GM19397 (cell line): ENCODE measurements at regions not wholly inside any gene's neighbourhood (a gene's known extent, or its start where the extent isn't known, plus 50 kb on each side); places are given as distances from the start of the nearest gene placed in this dataset.
"Not testable (repeated sequence)": the region's sequence is repeated elsewhere in the genome, so short reads cannot be mapped to it uniquely, and the experiment has no call there.

ENCODE experiments used
- ATAC-seq: cut with Tn5 transposase; IDR thresholded peaks from one replicate; pipeline ENCODE4 v1.9.1; 2021; ENCODE audit warnings: mild to moderate bottlenecking, moderate library complexity; ENCODE audit not compliant: unreplicated experiment

DNA sequence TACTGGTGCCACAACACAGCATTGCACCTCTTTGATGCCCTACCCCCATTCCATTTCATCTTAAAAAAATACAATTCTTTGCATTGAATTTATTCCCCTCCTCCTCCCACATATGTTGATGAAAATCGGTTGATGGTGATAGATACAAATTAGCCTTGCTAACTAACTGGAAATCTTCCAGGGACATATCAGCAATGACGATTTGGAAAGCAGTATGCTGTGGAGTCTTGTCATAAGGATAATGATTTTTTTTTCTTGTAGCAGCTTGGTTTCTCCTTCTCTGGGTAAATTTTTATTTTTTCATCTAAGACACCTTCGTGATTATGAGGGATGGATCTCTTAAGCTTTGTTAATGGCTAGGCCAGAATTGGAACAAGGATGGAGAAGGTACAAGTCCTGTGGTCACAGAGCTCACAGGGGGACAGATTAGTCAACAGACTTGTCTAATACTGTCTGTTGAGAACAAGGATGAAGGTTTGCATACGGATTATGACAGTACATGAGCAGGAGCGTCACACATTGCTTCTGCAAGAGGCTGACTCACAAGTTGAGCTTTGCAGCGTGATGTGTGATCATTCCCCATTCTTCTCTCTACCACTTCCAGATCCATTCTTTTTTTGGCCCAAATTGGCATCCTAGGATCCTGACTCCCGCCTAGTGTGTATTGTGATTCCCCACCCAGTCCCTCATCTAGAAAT lies 233.1 kb upstream of the FERMT1 start:
- ATAC-seq: no peak

DNA sequence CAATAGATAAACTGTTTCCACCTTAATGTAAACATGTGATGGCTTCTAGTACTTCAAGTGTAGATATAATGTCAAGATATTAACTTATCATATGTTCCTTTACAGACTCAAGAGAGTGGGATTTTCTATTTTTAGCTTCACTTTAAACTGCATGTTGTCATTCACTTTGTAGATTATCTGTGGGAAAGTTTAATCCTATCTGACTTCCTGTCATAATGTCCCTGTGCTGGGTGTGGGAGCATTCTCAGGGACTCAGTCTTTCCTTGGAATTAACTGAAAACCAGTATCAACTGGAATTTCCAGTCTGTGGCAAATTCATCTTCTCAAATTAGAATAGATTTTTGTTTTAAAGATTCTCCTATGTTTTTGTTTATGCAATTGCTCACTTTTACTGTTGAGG lies 226.1 kb upstream of the FERMT1 start:
- ATAC-seq: no peak

DNA sequence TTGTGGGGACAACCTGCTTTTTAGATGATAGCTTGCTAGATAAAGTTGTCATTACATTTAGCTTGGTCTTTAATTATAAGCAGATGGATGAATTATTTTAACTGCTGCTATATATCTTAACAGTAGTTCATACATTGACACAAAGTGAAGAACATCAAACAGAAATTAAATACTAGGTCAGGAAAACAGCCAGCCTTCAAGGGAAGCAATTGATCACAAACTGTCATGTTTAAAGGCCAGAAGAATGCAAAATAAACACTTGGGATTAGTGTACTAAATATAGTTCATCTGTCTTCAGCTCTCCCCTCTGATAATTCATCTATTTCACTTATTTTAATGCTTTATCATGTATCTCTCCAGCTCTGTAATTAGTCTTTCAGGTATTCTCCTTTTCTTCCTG lies 225.1 kb upstream of the FERMT1 start:
- no peak for ATAC-seq

DNA sequence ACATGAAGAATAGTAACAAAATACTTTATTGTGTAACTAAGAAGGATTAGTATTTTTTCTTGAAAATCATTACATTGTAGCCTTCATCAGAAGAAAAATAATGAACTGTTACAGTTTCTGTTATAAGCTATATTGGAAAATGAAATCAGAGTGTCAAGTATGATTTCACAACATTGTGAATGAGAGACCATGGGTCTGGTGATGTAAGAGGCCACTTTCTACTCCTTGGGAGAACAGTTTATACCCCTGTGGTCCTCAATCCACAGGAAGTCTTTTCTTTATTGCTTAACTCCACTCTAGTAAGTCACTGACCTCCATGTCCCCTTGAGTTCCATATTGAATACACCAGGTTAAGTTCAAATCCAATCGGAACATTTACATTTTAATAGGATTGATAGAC lies 218.7 kb upstream of the FERMT1 start:
- no peak for ATAC-seq

DNA sequence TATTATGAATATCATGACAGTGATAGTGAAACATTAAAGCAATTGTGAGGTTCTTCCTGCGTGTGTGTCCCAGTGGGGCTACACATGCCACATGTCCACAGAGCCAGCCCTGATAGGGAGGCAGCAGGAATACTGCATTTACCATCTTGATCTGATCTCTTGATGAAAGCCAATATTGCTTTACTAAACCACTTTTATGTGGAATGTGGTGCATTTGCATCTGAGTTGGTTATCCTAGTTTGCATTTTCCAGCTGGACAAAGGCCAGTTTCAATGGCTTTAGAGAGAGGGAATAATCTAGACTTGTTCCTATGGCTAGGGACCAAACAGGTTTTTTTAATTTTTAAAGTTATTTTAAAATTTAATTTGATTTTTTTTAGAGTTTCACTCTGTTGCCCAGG lies 216.3 kb upstream of the FERMT1 start:
- ATAC-seq: no peak

DNA sequence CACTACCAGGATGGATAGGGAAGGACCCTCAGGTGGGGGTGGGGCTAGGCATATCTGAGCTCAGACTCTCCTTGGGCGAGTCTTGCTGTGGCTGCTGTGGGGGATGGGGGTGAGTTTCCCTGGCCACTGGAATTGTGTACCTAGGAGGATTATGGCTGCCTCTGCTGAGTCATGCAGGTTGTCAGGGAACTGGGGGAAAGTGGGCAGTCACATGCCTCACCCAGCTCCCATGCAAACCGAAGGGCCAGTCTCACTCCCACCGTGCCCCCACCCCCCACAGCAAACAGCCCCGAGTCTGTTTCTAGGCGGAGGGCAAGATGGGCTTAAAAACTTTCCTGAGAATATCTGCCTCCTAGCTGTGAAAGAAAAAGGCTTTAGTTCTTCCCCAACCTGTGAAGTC lies 210.3 kb upstream of the FERMT1 start:
- no peak for ATAC-seq

DNA sequence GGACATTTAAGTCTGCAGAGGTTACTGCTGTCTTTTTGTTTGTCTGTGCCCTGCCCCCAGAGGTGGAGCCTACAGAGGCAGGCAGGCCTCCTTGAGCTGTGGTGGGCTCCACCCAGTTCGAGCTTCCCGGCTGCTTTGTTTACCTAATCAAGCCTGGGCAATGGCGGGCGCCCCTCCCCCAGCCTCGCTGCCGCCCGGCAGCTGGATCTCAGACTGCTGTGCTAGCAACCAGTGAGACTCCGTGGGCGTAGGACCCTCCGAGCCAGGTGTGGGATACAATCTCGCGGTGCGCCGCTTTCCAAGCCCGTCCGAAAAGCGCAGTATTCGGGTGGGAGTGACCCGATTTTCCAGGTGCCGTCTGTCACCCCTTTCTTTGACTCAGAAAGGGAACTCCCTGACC lies 198.4 kb upstream of the FERMT1 start:
- not testable (repeated sequence) for ATAC-seq

DNA sequence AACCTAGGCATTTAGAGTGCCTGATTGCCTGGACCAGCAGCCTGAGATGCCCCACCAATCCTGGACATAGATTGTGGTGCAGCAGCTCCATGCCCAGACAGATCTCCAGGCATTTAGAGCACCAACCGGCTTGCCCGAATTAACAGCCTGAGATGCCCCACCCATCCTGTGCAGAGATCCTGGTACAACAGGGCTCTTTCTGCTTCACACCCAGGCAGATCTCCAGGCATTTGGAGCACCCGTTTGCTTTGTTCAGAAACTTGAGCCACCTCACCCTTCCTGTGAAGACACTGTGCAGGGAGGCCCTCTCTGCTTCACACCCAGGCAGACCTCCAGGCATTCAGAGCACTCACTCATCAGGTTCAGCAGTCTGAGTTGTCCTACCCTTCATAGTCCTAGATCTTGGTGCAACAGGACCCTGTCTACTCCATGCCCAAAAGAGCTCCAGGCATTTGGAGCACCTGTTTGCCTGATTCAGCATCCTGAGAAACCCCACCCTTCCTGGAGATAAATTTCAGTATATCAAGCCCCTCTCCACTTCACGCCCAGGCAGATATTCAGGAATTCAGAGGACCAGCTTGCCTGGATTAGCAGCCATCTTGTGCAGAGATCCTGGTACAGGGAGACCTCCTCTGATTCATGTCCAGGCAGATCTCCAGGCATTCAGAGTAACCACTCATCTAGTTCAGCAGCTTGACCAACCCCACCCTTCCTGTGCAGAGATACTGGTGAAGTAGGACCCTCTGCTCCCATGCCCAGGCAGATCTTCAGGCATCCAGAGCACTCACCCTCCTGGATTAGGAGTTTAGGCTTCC lies 189.2 kb upstream of the FERMT1 start:
- ATAC-seq: no peak

DNA sequence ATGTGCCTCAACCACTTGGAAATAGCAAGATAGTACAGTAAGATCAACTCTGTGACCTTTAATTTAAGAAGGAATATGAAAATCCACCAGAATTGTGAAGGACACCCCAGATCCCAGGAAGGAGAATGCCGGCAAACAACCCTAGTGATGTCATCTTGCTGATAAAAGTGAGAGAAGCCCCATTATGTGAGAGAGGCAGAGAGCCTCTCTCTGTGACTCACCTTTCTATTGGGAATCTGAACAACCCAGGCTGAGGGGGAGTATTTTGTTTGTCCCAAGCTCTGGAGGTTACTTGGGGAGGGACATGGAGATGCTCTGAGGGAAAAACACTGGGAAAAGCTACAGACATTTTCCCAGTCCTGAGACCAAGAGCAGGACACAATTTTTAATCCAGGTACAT lies 188.3 kb upstream of the FERMT1 start:
- ATAC-seq: no peak

DNA sequence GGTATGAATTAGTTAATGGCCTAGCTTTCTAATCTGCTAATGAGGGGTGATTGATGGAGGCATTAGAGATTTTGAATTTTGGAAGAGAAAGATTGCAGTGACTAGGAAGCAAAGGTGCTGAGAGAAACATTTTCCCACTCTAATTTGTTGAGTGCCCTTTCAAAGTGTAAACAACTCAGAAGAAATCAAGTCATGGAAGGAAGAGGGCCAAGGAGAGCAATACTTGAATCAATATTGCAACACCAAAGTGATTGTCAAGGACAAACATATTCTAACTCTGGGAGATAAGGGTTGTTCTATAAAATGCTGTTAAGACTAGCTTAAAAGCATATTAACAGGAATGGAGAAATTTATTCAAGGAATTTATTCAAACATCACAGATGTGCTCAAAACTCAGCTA lies 182.7 kb upstream of the FERMT1 start:
- ATAC-seq: no peak

DNA sequence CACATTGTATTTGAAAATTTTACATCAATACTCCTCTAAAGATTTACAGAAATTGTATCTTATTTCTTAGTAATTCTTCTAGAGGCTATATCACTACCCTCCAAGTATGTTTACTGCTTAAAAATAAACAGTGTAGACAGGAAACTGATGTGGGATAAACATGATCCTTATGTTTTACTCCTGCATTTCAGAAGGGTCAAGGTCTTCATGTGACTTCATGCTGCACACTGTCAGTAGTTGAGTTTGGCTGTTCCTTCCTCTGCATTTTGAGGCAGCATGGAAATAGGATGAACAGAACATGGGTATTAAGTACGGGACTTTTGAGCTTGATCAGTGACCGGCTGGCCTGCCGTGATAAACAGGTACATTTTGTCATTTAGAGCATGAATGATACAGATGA lies 179.2 kb upstream of the FERMT1 start:
- ATAC-seq: no peak

DNA sequence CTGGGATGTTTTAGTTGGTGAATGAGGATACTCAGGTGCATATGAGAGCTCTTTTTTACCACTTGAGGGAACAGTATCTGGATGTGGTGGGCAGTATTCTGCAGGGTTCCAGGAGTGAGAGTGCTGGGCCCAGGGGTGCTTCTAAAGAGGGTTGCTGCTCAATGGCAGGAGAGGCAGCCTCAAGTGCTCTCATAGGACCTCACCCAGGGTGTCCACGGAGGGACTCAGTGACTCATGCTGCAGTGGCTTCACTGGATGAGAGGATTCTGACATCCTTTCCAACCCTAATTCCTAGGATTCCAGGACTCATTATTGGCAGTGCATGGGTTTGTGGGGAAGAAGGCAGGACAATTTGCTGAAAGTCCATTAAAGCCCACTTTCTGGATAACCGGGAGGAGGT lies 176.6 kb upstream of the FERMT1 start:
- ATAC-seq: no peak

DNA sequence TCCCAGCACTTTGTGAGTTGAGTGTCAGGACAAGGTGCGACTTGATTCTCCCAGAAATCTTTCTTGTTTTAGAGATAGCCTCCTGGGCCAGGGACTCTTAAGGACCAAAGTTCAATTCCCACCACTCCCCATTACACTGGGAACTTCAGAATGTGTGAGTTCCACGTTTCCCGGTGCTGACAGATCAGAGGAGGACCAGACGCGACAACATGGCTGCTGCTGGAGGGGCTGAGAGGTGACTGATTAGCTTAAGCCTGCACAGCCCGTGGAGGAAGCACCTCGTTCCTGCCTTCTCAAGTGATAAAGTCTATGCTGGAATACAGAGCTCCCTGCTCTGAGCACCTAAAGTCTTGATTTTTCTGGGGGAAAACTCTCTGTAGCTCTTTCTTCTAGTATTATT lies 175.2 kb upstream of the FERMT1 start:
- no peak for ATAC-seq

DNA sequence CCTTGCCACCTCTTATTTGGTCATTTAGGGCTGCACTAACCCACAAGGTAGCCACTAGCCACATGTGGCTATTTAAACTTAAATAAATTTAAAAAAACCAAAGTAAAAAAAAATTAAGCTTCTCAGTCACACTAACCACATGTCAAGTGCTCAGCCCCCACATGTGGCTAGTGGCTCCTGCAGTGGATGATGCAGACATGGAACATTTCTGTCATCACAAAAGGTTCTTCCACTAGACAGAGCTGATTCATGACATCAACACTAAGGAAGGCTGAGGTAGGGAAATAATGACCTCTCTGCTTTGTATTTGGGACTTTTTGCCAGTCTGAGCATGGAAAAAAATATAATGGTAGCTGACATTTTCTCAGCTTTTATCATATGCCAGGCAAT lies 173.0 kb upstream of the FERMT1 start:
- no peak for ATAC-seq

DNA sequence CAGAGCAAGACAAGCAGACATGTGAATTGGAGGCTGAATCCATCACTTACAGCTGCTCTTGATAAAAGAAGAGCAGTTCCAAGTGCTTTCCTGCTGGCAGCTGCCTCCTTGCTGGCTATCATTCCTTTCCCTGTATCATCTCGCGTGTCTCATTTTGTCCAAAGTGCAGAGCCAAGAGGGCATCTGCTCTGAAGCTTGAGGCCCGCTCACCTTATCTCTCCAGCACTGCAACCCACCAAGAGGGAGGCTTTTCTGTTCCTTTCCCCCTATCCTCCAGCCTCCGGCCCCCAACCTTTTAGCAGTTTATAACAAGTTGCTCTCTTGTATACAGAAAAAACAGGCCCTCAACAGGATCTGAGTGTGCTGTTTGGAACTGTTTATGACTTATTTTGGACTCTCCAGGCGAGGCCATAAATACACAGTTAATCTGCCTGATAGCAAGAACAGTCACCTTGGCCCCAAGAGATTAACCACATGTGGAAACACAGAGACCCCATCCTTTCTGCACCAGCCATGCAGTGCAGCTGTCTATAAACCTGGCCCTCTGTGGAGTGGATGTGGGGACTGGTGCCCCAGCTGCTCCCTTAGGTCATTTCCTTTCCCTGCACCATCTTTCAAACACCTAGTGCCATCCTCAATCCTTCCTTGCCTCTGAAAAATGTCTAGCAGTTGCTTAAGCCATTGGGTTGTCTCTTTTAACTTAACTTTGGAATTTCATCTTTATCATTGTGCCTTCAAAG lies 172.5 kb upstream of the FERMT1 start:
- ATAC-seq: no peak

DNA sequence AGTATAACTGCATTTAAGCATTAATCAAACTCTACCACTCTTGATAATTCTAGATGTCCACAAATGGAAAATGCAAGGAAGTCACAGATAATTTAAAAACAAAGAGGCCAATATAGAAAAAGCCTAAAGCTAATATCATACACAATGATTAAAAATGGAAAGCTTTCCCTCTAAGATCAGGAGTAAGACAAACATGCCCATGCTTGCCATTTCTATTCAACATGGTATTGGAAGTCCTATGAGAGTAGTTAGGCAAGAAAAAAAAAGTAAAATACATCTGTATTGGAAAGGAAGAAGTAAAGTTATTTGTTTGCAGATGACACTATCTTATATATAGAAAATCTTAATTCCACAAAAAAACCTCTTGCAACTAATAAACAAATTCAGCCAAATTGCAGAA lies 164.6 kb upstream of the FERMT1 start:
- no peak for ATAC-seq

DNA sequence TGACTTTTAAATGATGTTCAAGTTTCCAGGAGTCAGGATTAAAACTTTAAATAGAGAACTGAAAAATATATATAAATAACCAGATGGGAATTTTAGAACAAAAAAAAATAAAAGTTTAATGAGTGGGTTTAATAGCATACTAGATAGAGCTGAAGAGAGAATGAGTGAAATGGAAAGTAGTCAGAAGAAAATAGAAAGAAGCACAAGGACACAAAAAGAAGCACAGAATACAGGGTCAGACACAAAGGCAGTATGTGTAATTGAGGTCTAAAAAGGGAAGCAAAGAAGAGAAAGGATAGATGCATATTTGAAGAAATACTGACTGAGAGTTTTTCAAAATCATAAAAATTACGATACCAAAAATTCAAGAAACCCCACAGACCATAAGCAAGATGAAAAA lies 159.8 kb upstream of the FERMT1 start:
- ATAC-seq: no peak

DNA sequence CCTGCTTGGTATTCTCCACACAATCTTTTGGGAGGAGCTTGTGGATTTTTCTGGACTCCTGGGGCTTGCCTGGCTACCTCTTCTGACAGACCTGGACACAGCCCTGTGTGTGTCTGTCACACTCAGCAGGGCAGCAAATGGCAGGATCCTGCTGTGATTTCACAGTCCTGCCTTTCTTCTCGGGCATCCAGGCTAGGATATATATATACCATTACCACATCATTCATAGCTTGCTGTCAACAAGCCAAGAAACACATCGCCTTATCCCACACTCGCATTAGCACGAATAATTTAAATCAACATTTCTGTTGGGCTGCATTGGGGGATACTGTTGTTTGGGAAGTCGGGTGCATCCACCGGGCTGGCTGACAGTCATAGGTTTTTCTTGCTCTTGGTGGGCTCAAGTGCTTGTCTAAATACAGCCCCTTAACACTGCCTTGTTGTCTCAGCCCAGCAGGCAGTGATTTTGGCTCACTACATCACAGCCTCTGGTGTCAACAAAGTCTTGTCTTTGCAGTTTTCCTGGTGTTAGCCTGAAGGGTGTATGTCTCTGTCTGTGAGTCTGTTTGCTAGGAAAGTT lies 154.9 kb upstream of the FERMT1 start:
- ATAC-seq: no peak

DNA sequence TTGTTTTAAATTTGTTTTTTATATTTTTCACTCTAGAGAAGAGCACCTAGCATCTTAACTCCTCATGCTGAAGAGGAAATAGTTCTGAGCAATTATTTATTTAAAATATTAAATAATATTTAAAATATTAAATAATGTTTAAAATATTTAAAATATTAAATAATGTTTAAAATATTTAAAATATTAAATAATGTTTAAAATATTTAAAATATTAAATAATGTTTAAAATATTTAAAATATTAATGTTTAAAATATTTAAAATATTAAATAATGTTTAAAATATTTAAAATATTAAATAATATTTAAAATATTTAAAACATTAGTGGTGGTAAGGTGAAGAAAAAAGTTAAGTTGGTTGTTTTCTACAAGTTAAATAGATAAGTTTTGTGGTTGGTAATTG lies 147.6 kb upstream of the FERMT1 start:
- not testable (repeated sequence) for ATAC-seq

DNA sequence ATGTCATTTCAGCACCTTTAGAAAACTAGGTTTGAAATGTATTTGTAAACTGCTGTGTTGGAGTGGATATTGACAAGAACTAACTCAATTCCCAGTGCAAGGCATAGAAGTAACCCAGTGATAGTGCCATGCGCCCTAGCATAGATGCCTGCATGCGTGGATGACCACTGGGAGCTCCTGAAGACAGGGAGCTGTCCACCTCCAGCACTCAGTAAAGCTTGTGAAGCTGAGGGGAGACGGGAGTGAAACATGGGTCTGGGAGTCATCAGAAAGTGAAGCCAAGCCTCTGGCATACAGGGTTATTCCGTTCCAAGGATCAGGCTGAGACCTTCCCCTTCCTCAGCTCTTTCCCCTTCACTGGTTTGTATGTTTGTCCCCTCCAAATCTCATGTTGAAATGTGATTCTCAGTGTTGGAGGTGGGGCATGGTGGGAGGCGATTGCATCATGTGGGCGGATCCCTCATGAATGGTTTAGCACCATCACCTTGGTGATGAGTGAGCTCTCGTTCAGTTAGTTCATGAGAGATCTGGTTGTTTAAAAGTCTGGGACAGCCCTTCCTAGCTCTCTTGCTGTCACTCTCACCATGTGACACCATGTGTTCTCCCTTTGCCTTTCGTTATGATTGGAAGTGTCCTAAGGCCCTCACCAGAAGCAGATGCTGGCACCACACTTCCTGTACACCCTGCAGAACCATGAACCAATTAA lies 146.5 kb upstream of the FERMT1 start:
- no peak for ATAC-seq
